ENCODE measurements at regions not wholly inside any gene's neighbourhood (a gene's known extent, or its start where the extent isn't known, plus 50 kb on each side); places are given as distances from the start of the nearest gene placed in this dataset.

GRCh38 chr5:173557123-173557903 lies 59.1 kb downstream of the BOD1 start:
- peaks cover 18% of the 10 kb centered on the region for H3K9me3 Mint-ChIP-seq

GRCh38 chr5:173556142-173557028 lies 60.1 kb downstream of the BOD1 start:
- peaks cover 37% of the 10 kb centered on the region for H3K4me1 Mint-ChIP-seq
- peak overlapping the region; percentile 68 for H3K27ac Mint-ChIP-seq

More at GRCh38 chr5:173557123-173557903, 59.1 kb downstream of the BOD1 start:
- TF ChIP-seq CTCF (conservative IDR thresholded peaks at IDR 0.05): no peak
- WGBS, 2 experiments (ENCODE audit: insufficient coverage in 1 of 2, insufficient read length in 1 of 2): 88 to 93% methylated on average over 12 of the region's 12 CpGs
- H3K4me3 ChIP-seq (ENCODE audit: low read length): no peak overlapping the region
- Mint-ChIP-seq H3K4me1 (peaks cover 37% of the 10 kb centered on the region), H3K27ac (no peak overlapping the region), H3K27me3 (ENCODE audit: insufficient read depth) (peaks cover 7% of the 10 kb centered on the region), H3K36me3 (ENCODE audit: low read depth) (no peaks in the 10 kb centered on the region), H3K4me3 (no peak overlapping the region)
- peaks cover 15% of the 10 kb centered on the region for H3K9me3 ChIP-seq (ENCODE audit: control insufficient read depth, low read length)
- H3K9ac ChIP-seq (ENCODE audit: extremely low read depth, low read length, poor library complexity, severe bottlenecking): no peak overlapping the region
- DNase-seq: no peak
- H3K27ac ChIP-seq (ENCODE audit: low read depth, low read length): no peak overlapping the region
- no peaks in the 10 kb centered on the region for H3K27me3 ChIP-seq (ENCODE audit: control insufficient read depth, insufficient read depth, low read length, poor library complexity, severe bottlenecking)
- H3K36me3 ChIP-seq (ENCODE audit: control insufficient read depth, insufficient read depth, low read length): no peaks in the 10 kb centered on the region
- peaks cover 15% of the 10 kb centered on the region for H3K4me1 ChIP-seq (ENCODE audit: control insufficient read depth, insufficient read depth, low read length)

More at GRCh38 chr5:173556142-173557028, 60.1 kb downstream of the BOD1 start:
- peaks cover 15% of the 10 kb centered on the region for H3K9me3 ChIP-seq (ENCODE audit: control insufficient read depth, low read length)
- Mint-ChIP-seq H3K9me3 (peaks cover 18% of the 10 kb centered on the region), H3K27me3 (ENCODE audit: insufficient read depth) (peaks cover 5% of the 10 kb centered on the region), H3K4me3 (peak overlapping the region; percentile 19), H3K36me3 (ENCODE audit: low read depth) (no peaks in the 10 kb centered on the region)
- WGBS, 2 experiments (ENCODE audit: insufficient coverage in 1 of 2, insufficient read length in 1 of 2): 71 to 84% methylated on average over 4 to 7 of the region's 8 CpGs
- H3K27me3 ChIP-seq (ENCODE audit: control insufficient read depth, insufficient read depth, low read length, poor library complexity, severe bottlenecking): no peaks in the 10 kb centered on the region
- H3K4me3 ChIP-seq (ENCODE audit: low read length): no peak overlapping the region
- peaks cover 15% of the 10 kb centered on the region for H3K4me1 ChIP-seq (ENCODE audit: control insufficient read depth, insufficient read depth, low read length)
- no peak overlapping the region for H3K9ac ChIP-seq (ENCODE audit: extremely low read depth, low read length, poor library complexity, severe bottlenecking)
- H3K27ac ChIP-seq (ENCODE audit: low read depth, low read length): no peak overlapping the region
- H3K36me3 ChIP-seq (ENCODE audit: control insufficient read depth, insufficient read depth, low read length): no peaks in the 10 kb centered on the region
- TF ChIP-seq CTCF (conservative IDR thresholded peaks at IDR 0.05): no peak
- DNase-seq: peak; percentile 62
